ENCODE measurements at regions not wholly inside any gene's neighbourhood (a gene's known extent, or its start where the extent isn't known, plus 50 kb on each side); places are given as distances from the start of the nearest gene placed in this dataset.

DNA sequence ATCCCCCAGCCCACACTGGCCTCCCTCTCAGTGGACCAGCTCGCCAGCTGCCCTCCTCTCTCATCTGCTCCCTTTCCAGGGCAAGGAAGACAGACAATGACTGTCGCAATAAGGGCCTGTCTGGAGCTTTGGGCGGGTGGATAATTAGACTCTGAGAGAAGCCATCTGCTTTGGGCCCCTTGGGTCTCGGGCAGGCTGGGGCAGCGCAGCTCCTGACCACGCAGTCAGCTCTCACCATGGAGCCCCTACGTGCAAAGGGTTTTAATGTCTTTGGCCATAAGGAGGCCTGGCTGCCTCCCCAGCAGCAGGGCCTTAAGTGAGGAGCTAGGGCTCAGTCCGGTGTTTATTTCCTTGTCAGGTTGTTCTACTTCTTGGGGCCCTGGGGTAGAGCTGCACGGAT is 153.9 kb downstream of the CHST1 start (continued):
- TF ChIP-seq HOXB13 (CRISPR knock-in tag; IDR thresholded peaks at IDR 0.05; ENCODE audit: low read depth) (no peak), HEYL (CRISPR knock-in tag; IDR thresholded peaks at IDR 0.05) (no peak)

DNA sequence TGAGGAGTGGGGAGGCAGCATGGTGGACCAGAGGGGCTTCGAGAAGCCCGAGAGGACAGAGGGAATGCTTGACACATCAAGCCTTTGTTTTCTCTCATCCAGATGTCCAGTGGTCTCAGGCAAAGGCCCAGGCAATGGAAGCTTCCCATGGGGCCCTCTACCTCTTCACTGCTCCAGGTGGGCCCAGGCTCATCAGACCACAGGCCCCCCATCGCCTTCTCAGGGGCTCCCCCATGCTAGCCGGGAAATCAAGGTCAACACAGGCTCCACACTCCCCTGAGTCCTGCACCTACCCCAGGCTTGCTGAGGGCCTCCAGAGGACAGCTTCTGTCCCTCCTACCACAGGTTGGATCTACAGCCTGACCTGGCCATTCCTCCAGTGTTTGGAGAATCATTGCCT is 157.5 kb downstream of the CHST1 start:
- FAIRE-seq, result no peak
- ChIA-PET CTCF (no interaction called here), POLR2A (no interaction called here)
- H3K4me1 ChIP-seq, result no peaks in the 10 kb centered on the region
- no peak overlapping the region for H3K27ac ChIP-seq
- no peak overlapping the region for H3K4me2 ChIP-seq
- peaks cover 7% of the 10 kb centered on the region; the same call in 2 of the 3 replicates for H3K9me3 ChIP-seq
- TF ChIP-seq CEBPB (IDR thresholded peaks at IDR 0.05), result no peak
- no peak for TF ChIP-seq POLR2A (IDR thresholded peaks at IDR 0.05; ENCODE audit: low read length)
- TF ChIP-seq NFE2L2 (conservative IDR thresholded peaks at IDR 0.05; ENCODE audit: low read length), result no peak
- TF ChIP-seq NR3C1 (IDR thresholded peaks at IDR 0.05), result no peak
- TF ChIP-seq FOXS1 (CRISPR knock-in tag; IDR thresholded peaks at IDR 0.05), result no peak
- TF ChIP-seq RARB (CRISPR knock-in tag; IDR thresholded peaks at IDR 0.05), result no peak
- no peak overlapping the region for H3K4me3 ChIP-seq
- no peak for ATAC-seq
- WGBS (ENCODE audit: missing lambda C conversion rate), result 44% methylated on average over 3 of the region's 4 CpGs
- DNase-seq (ENCODE audit: low read depth in 1 of 2, low spot score in 1 of 2), result no peak

GRCh38 chr11:45503311-45503710 is 162.1 kb downstream of the CHST1 start:
- FAIRE-seq (no peak), DNase-seq (ENCODE audit: low read depth in 1 of 2, low spot score in 1 of 2) (no peak), ATAC-seq (no peak)
- no peak for TF ChIP-seq EHMT2 (IDR thresholded peaks at IDR 0.05; ENCODE audit: low read depth)
- TF ChIP-seq ZFP36 (IDR thresholded peaks at IDR 0.05; ENCODE audit: borderline replicate concordance, partially characterized antibody), result no peak
- no peak for TF ChIP-seq POLR2A (IDR thresholded peaks at IDR 0.05; ENCODE audit: low read length)
- ChIA-PET CTCF (interaction anchor here (0.9 kb wide), 1 partner anchor 11 kb away, joined by 3 read pairs; no protein-coding TSS in a partner anchor), POLR2A (no interaction called here)
- Histone ChIP-seq H3K27ac (no peak overlapping the region), H3K9me3 (peaks cover 11% of the 10 kb centered on the region; the same call in 2 of the 3 replicates), H3K4me3 (no peak overlapping the region), H3K4me2 (no peak overlapping the region), H3K4me1 (no peaks in the 10 kb centered on the region)
- 3% methylated on average over 4 of the region's 4 CpGs for WGBS (ENCODE audit: missing lambda C conversion rate)

GRCh38 chr11:45502226-45502545 is 163.2 kb downstream of the CHST1 start:
- Histone ChIP-seq H3K9me3 (peaks cover 11% of the 10 kb centered on the region; the same call in 2 of the 3 replicates), H3K4me2 (no peak overlapping the region), H3K4me3 (no peak overlapping the region), H3K27ac (no peak overlapping the region), H3K4me1 (no peaks in the 10 kb centered on the region)
- ATAC-seq (no peak), DNase-seq (ENCODE audit: low read depth in 1 of 2, low spot score in 1 of 2) (no peak), FAIRE-seq (no peak)
- POLR2A ChIA-PET, result no interaction called here
- WGBS (ENCODE audit: missing lambda C conversion rate), result 58% methylated on average over 5 of the region's 5 CpGs
- no peak for TF ChIP-seq E2F6 (IDR thresholded peaks at IDR 0.05; ENCODE audit: borderline replicate concordance, low read depth)
- TF ChIP-seq FOSB (CRISPR knock-in tag; IDR thresholded peaks at IDR 0.05), result no peak
- no peak for TF ChIP-seq ZC3H11A (IDR thresholded peaks at IDR 0.05)
- no peak for TF ChIP-seq ESRRA (IDR thresholded peaks at IDR 0.05; ENCODE audit: borderline replicate concordance, low read length)
- TF ChIP-seq TFCP2L1 (CRISPR knock-in tag; IDR thresholded peaks at IDR 0.05), result no peak
- TF ChIP-seq RNF2 (IDR thresholded peaks at IDR 0.05; ENCODE audit: borderline replicate concordance, low read depth), result no peak
- no peak for TF ChIP-seq CBX8 (IDR thresholded peaks at IDR 0.05)
- TF ChIP-seq HOXA7 (CRISPR knock-in tag; IDR thresholded peaks at IDR 0.05), result no peak
- no peak for TF ChIP-seq ZNF302 (CRISPR knock-in tag; IDR thresholded peaks at IDR 0.05)
- TF ChIP-seq HOXB13 (CRISPR knock-in tag; IDR thresholded peaks at IDR 0.05; ENCODE audit: low read depth), result no peak
- no peak for TF ChIP-seq RFX5 (IDR thresholded peaks at IDR 0.05)
- TF ChIP-seq, protein P1, sequence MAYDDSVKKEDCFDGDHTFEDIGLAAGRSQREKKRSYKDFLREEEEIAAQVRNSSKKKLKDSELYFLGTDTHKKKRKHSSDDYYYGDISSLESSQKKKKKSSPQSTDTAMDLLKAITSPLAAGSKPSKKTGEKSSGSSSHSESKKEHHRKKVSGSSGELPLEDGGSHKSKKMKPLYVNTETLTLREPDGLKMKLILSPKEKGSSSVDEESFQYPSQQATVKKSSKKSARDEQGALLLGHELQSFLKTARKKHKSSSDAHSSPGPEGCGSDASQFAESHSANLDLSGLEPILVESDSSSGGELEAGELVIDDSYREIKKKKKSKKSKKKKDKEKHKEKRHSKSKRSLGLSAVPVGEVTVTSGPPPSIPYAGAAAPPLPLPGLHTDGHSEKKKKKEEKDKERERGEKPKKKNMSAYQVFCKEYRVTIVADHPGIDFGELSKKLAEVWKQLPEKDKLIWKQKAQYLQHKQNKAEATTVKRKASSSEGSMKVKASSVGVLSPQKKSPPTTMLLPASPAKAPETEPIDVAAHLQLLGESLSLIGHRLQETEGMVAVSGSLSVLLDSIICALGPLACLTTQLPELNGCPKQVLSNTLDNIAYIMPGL (CRISPR knock-in tag; IDR thresholded peaks at IDR 0.05; ENCODE audit: borderline replicate concordance), result no peak
- no peak for TF ChIP-seq CEBPB (IDR thresholded peaks at IDR 0.05)
- TF ChIP-seq, protein P2, sequence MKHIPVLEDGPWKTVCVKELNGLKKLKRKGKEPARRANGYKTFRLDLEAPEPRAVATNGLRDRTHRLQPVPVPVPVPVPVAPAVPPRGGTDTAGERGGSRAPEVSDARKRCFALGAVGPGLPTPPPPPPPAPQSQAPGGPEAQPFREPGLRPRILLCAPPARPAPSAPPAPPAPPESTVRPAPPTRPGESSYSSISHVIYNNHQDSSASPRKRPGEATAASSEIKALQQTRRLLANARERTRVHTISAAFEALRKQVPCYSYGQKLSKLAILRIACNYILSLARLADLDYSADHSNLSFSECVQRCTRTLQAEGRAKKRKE (CRISPR knock-in tag; IDR thresholded peaks at IDR 0.05; ENCODE audit: low read depth), result no peak
- no peak for TF ChIP-seq GATA3 (IDR thresholded peaks at IDR 0.05; ENCODE audit: borderline replicate concordance)
- TF ChIP-seq KDM5A (IDR thresholded peaks at IDR 0.05), result no peak
- no peak for TF ChIP-seq SREBF2 (IDR thresholded peaks at IDR 0.05)
- CTCF ChIA-PET, result no interaction called here
